HCT116 (cell line): ENCODE measurements at regions not wholly inside any gene's neighbourhood (a gene's known extent, or its start where the extent isn't known, plus 50 kb on each side); places are given as distances from the start of the nearest gene placed in this dataset.

Experiments
- CBX3 ChIP-seq: IDR thresholded peaks from 2 replicates; pipeline ENCODE4 v1.6.1; 2012; ENCODE audit warnings: low read depth
- CEBPB ChIP-seq: IDR thresholded peaks from 2 replicates; pipeline ENCODE4 v1.6.1; 2012; ENCODE audit warnings: low read depth
- ELF1 ChIP-seq: IDR thresholded peaks from 2 replicates; pipeline ENCODE4 v1.6.1; 2012; ENCODE audit warnings: low read depth, borderline replicate concordance
- EZH2 ChIP-seq: fragments of 200-600 bp; sonication (generic); IDR thresholded peaks from 2 replicates; pipeline ENCODE4 v1.6.1; 2017; ENCODE audit warnings: antibody characterized with exemption, mixed run types
- EZH2phosphoT487 ChIP-seq: fragments of 200-600 bp; IDR thresholded peaks from 2 replicates; pipeline ENCODE4 v1.6.1; 2018; ENCODE audit warnings: antibody characterized with exemption, borderline replicate concordance
- JUND ChIP-seq: IDR thresholded peaks from 2 replicates; pipeline ENCODE4 v1.6.1; 2012
- POLR2A ChIP-seq: IDR thresholded peaks from 2 replicates; pipeline ENCODE4 v1.7.0; 2011; ENCODE audit warnings: borderline replicate concordance; ENCODE audit not compliant: insufficient read depth, insufficient read length; ENCODE audit errors: extremely low read depth
- POLR2AphosphoS5 ChIP-seq: IDR thresholded peaks from 2 replicates; pipeline ENCODE4 v1.6.1; 2011; ENCODE audit warnings: mild to moderate bottlenecking, low read depth, low read length, moderate library complexity
- RAD21 ChIP-seq: IDR thresholded peaks from 2 replicates; pipeline ENCODE4 v1.6.1; 2012; ENCODE audit warnings: low read depth, mild to moderate bottlenecking
- ZNF274 ChIP-seq: fragments of 200-500 bp; sonication (Bioruptor generic); IDR thresholded peaks from 2 replicates; pipeline ENCODE4 v1.6.1; 2014; ENCODE audit warnings: mild to moderate bottlenecking, low read depth, low read length, inconsistent platforms
- TF ChIP-seq, protein P1 (sequence below), 3 experiments: fragments of 200-600 bp in 1 of 3; sonication (generic) in 1 of 3; IDR thresholded peaks in 2 of 3; conservative IDR thresholded peaks in 1 of 3; 2 replicates each; pipeline ENCODE4 v1.5.1; 2012 to 2017; ENCODE audit warnings: low read depth in 2 of 3, low read length in 2 of 3, antibody characterized with exemption in 1 of 3, borderline replicate concordance in 1 of 3, control low read depth in 1 of 3, mild to moderate bottlenecking in 1 of 3, mixed read lengths in 1 of 3, mixed run types in 1 of 3, moderate library complexity in 1 of 3; ENCODE audit not compliant: insufficient read depth in 1 of 3
- TF ChIP-seq, protein P2 (sequence below): IDR thresholded peaks from 2 replicates; pipeline ENCODE4 v1.6.1; 2012
- TF ChIP-seq, protein P3 (sequence below): IDR thresholded peaks from 2 replicates; pipeline ENCODE4 v1.6.1; 2012; ENCODE audit warnings: low read depth

DNA sequence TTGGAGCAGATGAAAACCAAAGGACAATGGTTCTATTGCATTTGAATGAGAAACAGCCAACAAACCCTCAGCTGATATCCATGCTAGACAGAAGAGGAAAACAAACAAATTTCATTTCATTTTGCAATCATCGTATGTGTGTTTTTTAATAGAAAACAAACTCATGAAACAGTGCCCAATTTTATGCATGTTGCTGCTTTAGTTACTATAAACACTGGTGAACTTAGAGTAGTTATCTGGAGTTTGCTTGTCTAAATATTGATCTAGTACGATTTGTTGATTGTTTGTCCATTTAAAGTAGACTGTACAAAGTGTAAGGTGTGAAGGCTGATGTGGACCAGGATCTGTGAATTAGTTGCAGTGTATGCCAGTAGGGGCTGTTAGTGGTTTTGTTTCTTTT lies 166.6 kb downstream of the KITLG start:
- TF ChIP-seq EZH2phosphoT487 = no peak
- TF ChIP-seq, protein P1, sequence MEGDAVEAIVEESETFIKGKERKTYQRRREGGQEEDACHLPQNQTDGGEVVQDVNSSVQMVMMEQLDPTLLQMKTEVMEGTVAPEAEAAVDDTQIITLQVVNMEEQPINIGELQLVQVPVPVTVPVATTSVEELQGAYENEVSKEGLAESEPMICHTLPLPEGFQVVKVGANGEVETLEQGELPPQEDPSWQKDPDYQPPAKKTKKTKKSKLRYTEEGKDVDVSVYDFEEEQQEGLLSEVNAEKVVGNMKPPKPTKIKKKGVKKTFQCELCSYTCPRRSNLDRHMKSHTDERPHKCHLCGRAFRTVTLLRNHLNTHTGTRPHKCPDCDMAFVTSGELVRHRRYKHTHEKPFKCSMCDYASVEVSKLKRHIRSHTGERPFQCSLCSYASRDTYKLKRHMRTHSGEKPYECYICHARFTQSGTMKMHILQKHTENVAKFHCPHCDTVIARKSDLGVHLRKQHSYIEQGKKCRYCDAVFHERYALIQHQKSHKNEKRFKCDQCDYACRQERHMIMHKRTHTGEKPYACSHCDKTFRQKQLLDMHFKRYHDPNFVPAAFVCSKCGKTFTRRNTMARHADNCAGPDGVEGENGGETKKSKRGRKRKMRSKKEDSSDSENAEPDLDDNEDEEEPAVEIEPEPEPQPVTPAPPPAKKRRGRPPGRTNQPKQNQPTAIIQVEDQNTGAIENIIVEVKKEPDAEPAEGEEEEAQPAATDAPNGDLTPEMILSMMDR (IDR thresholded peaks at IDR 0.05 in 2 of 3, conservative IDR thresholded peaks at IDR 0.05 in 1 of 3; ENCODE audit: borderline replicate concordance in 1 of 3, insufficient read depth in 1 of 3, low read depth in 2 of 3, low read length in 2 of 3) = no peak
- no peak for TF ChIP-seq EZH2
- no peak for TF ChIP-seq ZNF274
- TF ChIP-seq, protein P2, sequence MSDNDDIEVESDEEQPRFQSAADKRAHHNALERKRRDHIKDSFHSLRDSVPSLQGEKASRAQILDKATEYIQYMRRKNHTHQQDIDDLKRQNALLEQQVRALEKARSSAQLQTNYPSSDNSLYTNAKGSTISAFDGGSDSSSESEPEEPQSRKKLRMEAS = no peak
- TF ChIP-seq POLR2A = no peak
- TF ChIP-seq CEBPB = no peak
- no peak for TF ChIP-seq CBX3
- TF ChIP-seq, protein P3, sequence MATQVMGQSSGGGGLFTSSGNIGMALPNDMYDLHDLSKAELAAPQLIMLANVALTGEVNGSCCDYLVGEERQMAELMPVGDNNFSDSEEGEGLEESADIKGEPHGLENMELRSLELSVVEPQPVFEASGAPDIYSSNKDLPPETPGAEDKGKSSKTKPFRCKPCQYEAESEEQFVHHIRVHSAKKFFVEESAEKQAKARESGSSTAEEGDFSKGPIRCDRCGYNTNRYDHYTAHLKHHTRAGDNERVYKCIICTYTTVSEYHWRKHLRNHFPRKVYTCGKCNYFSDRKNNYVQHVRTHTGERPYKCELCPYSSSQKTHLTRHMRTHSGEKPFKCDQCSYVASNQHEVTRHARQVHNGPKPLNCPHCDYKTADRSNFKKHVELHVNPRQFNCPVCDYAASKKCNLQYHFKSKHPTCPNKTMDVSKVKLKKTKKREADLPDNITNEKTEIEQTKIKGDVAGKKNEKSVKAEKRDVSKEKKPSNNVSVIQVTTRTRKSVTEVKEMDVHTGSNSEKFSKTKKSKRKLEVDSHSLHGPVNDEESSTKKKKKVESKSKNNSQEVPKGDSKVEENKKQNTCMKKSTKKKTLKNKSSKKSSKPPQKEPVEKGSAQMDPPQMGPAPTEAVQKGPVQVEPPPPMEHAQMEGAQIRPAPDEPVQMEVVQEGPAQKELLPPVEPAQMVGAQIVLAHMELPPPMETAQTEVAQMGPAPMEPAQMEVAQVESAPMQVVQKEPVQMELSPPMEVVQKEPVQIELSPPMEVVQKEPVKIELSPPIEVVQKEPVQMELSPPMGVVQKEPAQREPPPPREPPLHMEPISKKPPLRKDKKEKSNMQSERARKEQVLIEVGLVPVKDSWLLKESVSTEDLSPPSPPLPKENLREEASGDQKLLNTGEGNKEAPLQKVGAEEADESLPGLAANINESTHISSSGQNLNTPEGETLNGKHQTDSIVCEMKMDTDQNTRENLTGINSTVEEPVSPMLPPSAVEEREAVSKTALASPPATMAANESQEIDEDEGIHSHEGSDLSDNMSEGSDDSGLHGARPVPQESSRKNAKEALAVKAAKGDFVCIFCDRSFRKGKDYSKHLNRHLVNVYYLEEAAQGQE = no peak
- TF ChIP-seq POLR2AphosphoS5 = no peak
- TF ChIP-seq JUND = no peak
- TF ChIP-seq RAD21 = no peak
- TF ChIP-seq ELF1 = no peak
